ENCODE measurements at regions not wholly inside any gene's neighbourhood (a gene's known extent, or its start where the extent isn't known, plus 50 kb on each side); places are given as distances from the start of the nearest gene placed in this dataset.

GRCh38 chr12:130104571-130105106 lies 57.6 kb upstream of the FZD10 start:
- DNase-seq: no peak

- no peak for DNase-seq
These were observed 53.0 kb upstream of the FZD10 start for GRCh38 chr12:130109062-130109945.

- DNase-seq: no peak
These were observed 51.4 kb upstream of the FZD10 start for GRCh38 chr12:130110914-130111313.

- DNase-seq: no peak
These were observed 50.2 kb upstream of the FZD10 start for GRCh38 chr12:130111965-130112496.

All from OCI-M1 (cell line).